ENCODE measurements at regions not wholly inside any gene's neighbourhood (a gene's known extent, or its start where the extent isn't known, plus 50 kb on each side); places are given as distances from the start of the nearest gene placed in this dataset.

DNA sequence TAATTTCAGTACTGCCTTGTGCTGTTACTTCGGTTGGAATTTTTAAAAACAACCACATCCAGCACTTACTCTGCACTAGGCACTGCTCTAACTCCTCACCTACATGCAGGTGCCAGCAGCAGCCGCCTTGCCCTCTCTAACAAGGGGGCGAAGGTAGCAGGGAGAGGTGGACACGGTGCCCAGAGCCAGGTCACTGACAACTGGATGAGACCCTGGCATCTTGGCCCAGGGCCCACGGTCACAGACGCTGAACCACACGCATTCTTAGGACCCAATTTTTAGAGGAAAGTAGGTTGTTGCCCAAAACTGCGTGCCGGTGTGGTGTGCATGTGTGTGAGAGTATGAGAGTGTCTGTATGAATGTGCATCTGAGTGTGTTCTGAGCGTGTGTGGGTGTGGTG is 63.4 kb upstream of the GATA2 start:
- H3K4me3 ChIP-seq: no peak overlapping the region
- H3K36me3 ChIP-seq: no peaks in the 10 kb centered on the region
- peaks cover 6% of the 10 kb centered on the region for H3K27me3 ChIP-seq
- no peaks in the 10 kb centered on the region for H3K9me3 ChIP-seq
- H3K27ac ChIP-seq: no peak overlapping the region
- intact Hi-C loops (cut with DNase I): no loop called here
- no peak for DNase-seq (ENCODE audit: extremely low spot score in 2 of 2)
- TF ChIP-seq POLR2AphosphoS5 (IDR thresholded peaks at IDR 0.05; ENCODE audit: insufficient read depth in 1 of 2, low read depth in 1 of 2): no peak
- no peak for TF ChIP-seq POLR2A (IDR thresholded peaks at IDR 0.05)
- TF ChIP-seq, protein P1, sequence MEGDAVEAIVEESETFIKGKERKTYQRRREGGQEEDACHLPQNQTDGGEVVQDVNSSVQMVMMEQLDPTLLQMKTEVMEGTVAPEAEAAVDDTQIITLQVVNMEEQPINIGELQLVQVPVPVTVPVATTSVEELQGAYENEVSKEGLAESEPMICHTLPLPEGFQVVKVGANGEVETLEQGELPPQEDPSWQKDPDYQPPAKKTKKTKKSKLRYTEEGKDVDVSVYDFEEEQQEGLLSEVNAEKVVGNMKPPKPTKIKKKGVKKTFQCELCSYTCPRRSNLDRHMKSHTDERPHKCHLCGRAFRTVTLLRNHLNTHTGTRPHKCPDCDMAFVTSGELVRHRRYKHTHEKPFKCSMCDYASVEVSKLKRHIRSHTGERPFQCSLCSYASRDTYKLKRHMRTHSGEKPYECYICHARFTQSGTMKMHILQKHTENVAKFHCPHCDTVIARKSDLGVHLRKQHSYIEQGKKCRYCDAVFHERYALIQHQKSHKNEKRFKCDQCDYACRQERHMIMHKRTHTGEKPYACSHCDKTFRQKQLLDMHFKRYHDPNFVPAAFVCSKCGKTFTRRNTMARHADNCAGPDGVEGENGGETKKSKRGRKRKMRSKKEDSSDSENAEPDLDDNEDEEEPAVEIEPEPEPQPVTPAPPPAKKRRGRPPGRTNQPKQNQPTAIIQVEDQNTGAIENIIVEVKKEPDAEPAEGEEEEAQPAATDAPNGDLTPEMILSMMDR (IDR thresholded peaks at IDR 0.05): no peak
- peaks cover 13% of the 10 kb centered on the region for H3K4me1 ChIP-seq

DNA sequence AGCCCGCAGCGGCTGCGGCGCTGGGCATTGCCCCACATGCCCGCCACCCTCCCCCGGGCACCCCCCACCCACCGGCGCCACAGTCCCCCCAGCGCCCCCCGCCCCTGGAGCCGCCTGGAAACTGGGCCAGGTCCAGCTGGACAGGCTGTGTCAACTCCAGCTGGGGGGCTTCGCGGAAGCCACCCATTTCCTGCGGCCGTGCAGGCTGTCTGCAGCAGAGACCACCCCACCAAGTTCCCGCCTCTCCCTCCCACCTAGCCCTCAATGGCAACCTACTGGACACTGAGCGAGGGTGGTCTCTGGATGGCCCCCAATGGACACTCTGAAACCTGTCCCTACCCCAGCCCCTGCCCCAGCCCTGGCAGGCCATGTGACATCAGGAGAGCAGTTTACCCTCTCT is 62.8 kb upstream of the GATA2 start:
- TF ChIP-seq POLR2AphosphoS5 (IDR thresholded peaks at IDR 0.05; ENCODE audit: insufficient read depth in 1 of 2, low read depth in 1 of 2) (peak in 1 of 2 donors; percentile 1), POLR2A (IDR thresholded peaks at IDR 0.05) (no peak)
- H3K4me3 ChIP-seq: peak overlapping the region in 1 of 2 donors; percentile 22

DNA sequence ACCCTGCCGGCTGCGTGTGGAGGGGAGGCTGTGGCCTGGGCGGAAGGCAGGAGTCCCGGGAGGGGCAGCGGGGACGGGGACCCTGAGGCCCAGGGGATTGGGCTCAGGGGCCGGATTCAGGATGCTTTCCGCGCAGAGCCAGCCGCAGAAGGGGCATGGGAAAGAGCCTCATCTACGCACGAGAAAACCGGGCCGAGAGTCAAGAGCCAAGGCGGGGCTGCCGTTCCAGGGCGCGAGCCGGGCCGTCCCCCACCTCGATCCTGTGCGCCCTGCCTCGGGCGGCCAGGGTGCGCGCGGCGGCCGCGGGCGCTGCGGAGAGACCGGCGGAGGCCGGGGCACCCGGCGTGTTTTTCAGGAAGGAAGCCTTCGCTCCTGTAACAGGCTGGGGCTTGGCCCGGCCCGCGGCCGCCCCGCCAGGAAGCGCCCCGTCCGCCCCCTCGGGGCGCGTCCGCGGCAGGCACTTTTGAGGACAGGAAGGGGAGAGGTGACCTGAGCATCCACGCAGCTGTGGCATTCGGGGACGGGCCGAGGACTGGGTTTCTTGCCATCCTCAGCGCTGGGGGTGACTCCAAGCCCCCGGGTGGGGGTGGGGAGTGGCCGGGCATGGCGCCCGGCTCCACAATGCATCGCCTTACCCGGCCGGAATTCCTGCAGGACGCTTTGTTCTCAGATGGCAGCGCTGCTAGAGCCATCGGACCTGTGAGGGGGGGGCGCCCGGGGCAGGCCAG is 62.3 kb upstream of the GATA2 start:
- Histone ChIP-seq H3K4me1 (peaks cover 13% of the 10 kb centered on the region), H3K9me3 (no peaks in the 10 kb centered on the region), H3K36me3 (no peaks in the 10 kb centered on the region), H3K27ac (no peak overlapping the region), H3K27me3 (peaks cover 6% of the 10 kb centered on the region), H3K4me3 (peak overlapping the region in 1 of 2 donors; percentile 22)
- no peak for DNase-seq (ENCODE audit: extremely low spot score in 2 of 2)
- no peak for TF ChIP-seq POLR2A (IDR thresholded peaks at IDR 0.05)
- peak in 1 of 2 donors; percentile 18 for TF ChIP-seq POLR2AphosphoS5 (IDR thresholded peaks at IDR 0.05; ENCODE audit: insufficient read depth in 1 of 2, low read depth in 1 of 2)
- TF ChIP-seq, protein P1 (IDR thresholded peaks at IDR 0.05): no peak
- intact Hi-C loops (cut with DNase I): no loop called here

More for the DNA sequence above, 62.8 kb upstream of the GATA2 start:
- intact Hi-C loops (cut with DNase I): no loop called here
- no peaks in the 10 kb centered on the region for H3K36me3 ChIP-seq
- peaks cover 6% of the 10 kb centered on the region for H3K27me3 ChIP-seq
- no peak overlapping the region for H3K27ac ChIP-seq
- H3K9me3 ChIP-seq: no peaks in the 10 kb centered on the region
- DNase-seq (ENCODE audit: extremely low spot score in 2 of 2): no peak
- H3K4me1 ChIP-seq: peaks cover 13% of the 10 kb centered on the region

DNA sequence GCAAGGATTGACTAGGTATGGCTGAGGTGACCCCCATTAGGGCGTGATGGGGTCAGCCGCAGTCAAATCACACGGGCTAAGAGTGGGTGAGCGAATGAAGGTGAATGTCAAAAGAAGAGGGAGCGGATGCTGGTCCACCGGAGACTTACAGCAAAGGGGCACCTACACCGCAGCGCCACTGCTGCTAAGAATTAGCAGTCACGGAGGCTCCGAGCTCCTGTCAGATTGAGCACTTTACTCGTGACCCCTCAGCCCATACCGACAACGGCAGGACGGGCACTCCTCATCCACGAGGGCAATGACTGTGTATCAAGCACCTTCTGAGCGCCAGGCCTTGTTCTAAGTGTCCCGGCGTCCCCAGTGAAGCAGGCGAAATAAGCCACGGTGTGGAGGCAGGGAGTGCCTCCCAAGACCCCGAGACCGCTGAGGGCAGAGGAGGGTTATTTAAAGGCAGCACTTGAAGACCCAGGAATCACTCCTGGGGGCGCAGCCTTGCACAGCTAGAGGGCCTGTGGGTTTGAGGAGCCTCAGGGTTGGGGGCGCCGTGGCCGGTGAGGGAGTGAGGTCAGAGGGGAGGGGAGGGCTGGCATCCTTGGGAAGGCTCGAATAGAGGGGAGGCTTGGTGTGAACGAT is 61.6 kb upstream of the GATA2 start:
- Histone ChIP-seq H3K27ac (no peak overlapping the region), H3K36me3 (no peaks in the 10 kb centered on the region), H3K27me3 (peaks cover 6% of the 10 kb centered on the region), H3K4me3 (no peak overlapping the region), H3K9me3 (no peaks in the 10 kb centered on the region), H3K4me1 (peaks cover 13% of the 10 kb centered on the region)
- TF ChIP-seq, protein P1 (IDR thresholded peaks at IDR 0.05): no peak
- intact Hi-C loops (cut with DNase I): no loop called here
- DNase-seq (ENCODE audit: extremely low spot score in 2 of 2): no peak

DNA sequence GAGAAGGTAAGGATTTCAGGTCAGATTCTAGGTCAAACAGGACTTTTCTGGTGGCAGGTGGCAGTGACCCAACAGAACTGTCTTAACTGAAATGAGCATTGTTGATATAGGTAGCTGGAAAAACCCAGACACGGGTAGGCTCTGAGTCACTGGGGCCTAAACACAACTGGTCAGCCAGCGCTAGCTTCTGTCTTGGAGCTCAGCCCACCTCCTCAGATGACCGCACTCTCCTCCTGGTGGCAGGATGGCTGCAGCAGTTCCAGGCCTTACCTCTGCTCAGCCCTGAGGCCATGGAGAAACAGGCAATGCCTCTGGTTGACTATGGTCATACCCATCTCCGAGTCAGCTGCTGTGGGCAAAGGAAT is 61.1 kb upstream of the GATA2 start:
- Histone ChIP-seq H3K9me3 (no peaks in the 10 kb centered on the region), H3K36me3 (no peaks in the 10 kb centered on the region), H3K4me1 (peaks cover 18% of the 10 kb centered on the region), H3K27me3 (peaks cover 6% of the 10 kb centered on the region), H3K27ac (no peak overlapping the region), H3K4me3 (no peak overlapping the region)
- DNase-seq (ENCODE audit: extremely low spot score in 2 of 2): no peak
- intact Hi-C loops (cut with DNase I): no loop called here
- TF ChIP-seq, protein P1 (IDR thresholded peaks at IDR 0.05): no peak
- no peak for TF ChIP-seq POLR2AphosphoS5 (IDR thresholded peaks at IDR 0.05; ENCODE audit: insufficient read depth in 1 of 2, low read depth in 1 of 2)
- TF ChIP-seq POLR2A (IDR thresholded peaks at IDR 0.05): no peak
